Adrenal gland (tissue), 9 donors: ENCODE measurements at regions not wholly inside any gene's neighbourhood (a gene's known extent, or its start where the extent isn't known, plus 50 kb on each side); places are given as distances from the start of the nearest gene placed in this dataset.

Experiments used
- DNase-seq, 7 donors: peaks; one replicate each; pipeline ENCODE4 v3.0.0-alpha.2; 2019 to 2020
- H3K27ac ChIP-seq, 5 donors: fragments of 200-600 bp; sonication (generic) in 4 of 5; 1 replicate in 3 of 5; 2 replicates in 2 of 5; pipeline versions ENCODE4 v1.5.1 to v1.8.0; 2016 to 2020; ENCODE audit warnings: mild to moderate bottlenecking in 1 of 5
- H3K27me3 ChIP-seq: fragments of 200-600 bp; 2 replicates; pipeline ENCODE4 v1.8.0; 2021
- H3K36me3 ChIP-seq, 2 donors: fragments of 200-600 bp; replicated peaks in 1 of 2; 1 replicate in 1 of 2; 2 replicates in 1 of 2; pipeline versions ENCODE4 v1.5.1 to v1.8.0; 2018 to 2022
- H3K4me1 ChIP-seq, 2 donors: fragments of 200-600 bp; replicated peaks in 1 of 2; 1 replicate in 1 of 2; 2 replicates in 1 of 2; pipeline versions ENCODE4 v1.5.1 to v1.8.0; 2018 to 2021
- H3K4me3 ChIP-seq, 4 donors: fragments of 200-600 bp; sonication (generic) in 3 of 4; one replicate each; pipeline ENCODE4 v1.5.1; 2016 to 2018
- H3K9me3 ChIP-seq, 3 donors: fragments of 200-600 bp; sonication (generic) in 1 of 3; replicated peaks in 1 of 3; 1 replicate in 2 of 3; 2 replicates in 1 of 3; pipeline versions ENCODE4 v1.5.1 to v1.8.0; 2016 to 2021
- CTCF ChIP-seq, 6 experiments: fragments of 450-650 bp in 4 of 6; fragments of 200-600 bp in 2 of 6; sonication (generic) in 1 of 6; IDR thresholded peaks; 1 replicate in 5 of 6; 2 replicates in 1 of 6; pipeline versions ENCODE4 v1.5.1 to v1.8.0; 2016 to 2021; ENCODE audit warnings: antibody characterized with exemption in 6 of 6, mild to moderate bottlenecking in 2 of 6, moderate library complexity in 1 of 6
- POLR2A ChIP-seq, 2 donors: fragments of 450-650 bp; IDR thresholded peaks; one replicate each; pipeline ENCODE4 v1.6.1; 2017; ENCODE audit warnings: antibody characterized with exemption in 2 of 2, mild to moderate bottlenecking in 2 of 2, moderate library complexity in 1 of 2
- WGBS, 4 donors: extraction: QIAGEN DNeasy Blood & Tissue Kit in 2 of 4; methylation state at CpG; one replicate each; pipeline versions ENCODE4 v1.1.5 to v1.1.7; 2013 to 2017; 5-methylcytosine and 5-hydroxymethylcytosine counted together
- intact Hi-C, 2 donors: fragments of 100-400 bp; cut with DNase I; formaldehyde crosslinking; loops; one replicate each; pipeline versions ENCODE4 v1.14.1 to v1.15.0; 2022 to 2023
- donor health status: healthy with polysubstance abuse.
- donor health status: Bipolar disorder and iron deficiency.
- donor health status: DM: yes; HTN: yes; CAD: no.
- donor health status: DM: no; HTN: no; CAD: no.
- donor health status: DM: no; HTN: no; CAD: no.

DNA sequence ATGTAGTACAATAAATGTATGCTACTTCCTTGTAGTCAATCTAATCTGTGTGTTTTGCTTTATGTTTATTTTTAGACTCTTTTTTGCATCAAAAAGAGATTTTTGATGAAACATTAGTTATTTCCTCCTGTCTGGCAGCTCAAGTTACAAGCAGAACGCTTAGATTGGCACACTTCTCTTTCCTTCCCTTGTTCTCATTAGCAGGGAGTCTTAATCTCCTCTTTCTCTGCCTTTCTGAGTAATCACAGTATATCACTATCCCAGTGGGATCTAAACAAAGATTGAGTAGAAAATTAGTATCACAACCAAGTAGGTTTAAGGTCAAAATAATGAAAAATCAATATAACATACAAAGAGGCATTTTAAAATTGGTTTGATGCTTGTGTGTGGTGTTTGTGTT is 1192.6 kb downstream of the C4orf33 start:
- H3K36me3 ChIP-seq = no peaks in the 10 kb centered on the region
- TF ChIP-seq CTCF (IDR thresholded peaks at IDR 0.05) (no peak), POLR2A (IDR thresholded peaks at IDR 0.05) (no peak)
- no peak for DNase-seq
- no peaks in the 10 kb centered on the region for H3K9me3 ChIP-seq
- 13 to 28% (median 22%) methylated on average over 1 of the region's 1 CpG for WGBS, 4 donors
- H3K4me3 ChIP-seq = no peak overlapping the region
- no peak overlapping the region for H3K27ac ChIP-seq
- intact Hi-C loops = no loop called here
- no peaks in the 10 kb centered on the region for H3K27me3 ChIP-seq
- no peaks in the 10 kb centered on the region for H3K4me1 ChIP-seq

- DNase-seq = no peak
- intact Hi-C loops = no loop called here
- TF ChIP-seq CTCF (IDR thresholded peaks at IDR 0.05) (no peak), POLR2A (IDR thresholded peaks at IDR 0.05) (no peak)
- H3K36me3 ChIP-seq = no peaks in the 10 kb centered on the region
- H3K4me1 ChIP-seq = no peaks in the 10 kb centered on the region
- H3K4me3 ChIP-seq = no peak overlapping the region
- H3K27ac ChIP-seq = no peak overlapping the region
- H3K27me3 ChIP-seq = no peaks in the 10 kb centered on the region
- no peaks in the 10 kb centered on the region for H3K9me3 ChIP-seq
Measured at GRCh38 chr4:130293692-130294091, 1197.7 kb downstream of the C4orf33 start.

DNA sequence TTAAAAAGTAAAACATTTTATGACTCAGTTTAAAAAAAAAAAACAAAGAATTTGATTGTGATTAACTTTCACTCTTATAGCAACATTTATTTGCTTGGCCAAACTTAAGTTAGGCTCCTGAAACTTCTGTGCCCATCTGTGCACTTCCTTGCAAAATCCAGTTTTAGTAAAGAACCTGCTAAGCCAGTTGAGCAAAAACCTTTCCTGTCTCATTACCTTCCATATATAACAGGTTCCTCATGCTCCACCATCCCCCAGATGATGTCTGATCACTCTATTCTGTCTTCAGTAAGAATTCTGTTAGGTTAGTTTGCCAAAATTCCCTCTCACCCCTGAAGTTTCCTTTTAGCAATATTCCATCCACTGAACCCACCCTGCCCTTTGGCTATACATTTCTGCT is 1200.5 kb downstream of the C4orf33 start:
- DNase-seq = no peak
- intact Hi-C loops = no loop called here

GRCh38 chr4:130306566-130306965 is 1210.6 kb downstream of the C4orf33 start:
- intact Hi-C loops = no loop called here
- Histone ChIP-seq H3K27me3 (no peaks in the 10 kb centered on the region), H3K36me3 (no peaks in the 10 kb centered on the region), H3K9me3 (no peaks in the 10 kb centered on the region), H3K4me1 (no peaks in the 10 kb centered on the region), H3K4me3 (no peak overlapping the region), H3K27ac (no peak overlapping the region)
- no peak for DNase-seq
- 45 to 69% (median 55%) methylated on average over 2 of the region's 2 CpGs for WGBS, 4 donors
- TF ChIP-seq CTCF (IDR thresholded peaks at IDR 0.05) (no peak), POLR2A (IDR thresholded peaks at IDR 0.05) (no peak)

More for the DNA sequence above, 1200.5 kb downstream of the C4orf33 start:
- H3K4me3 ChIP-seq = no peak overlapping the region
- H3K4me1 ChIP-seq = no peaks in the 10 kb centered on the region
- no peaks in the 10 kb centered on the region for H3K9me3 ChIP-seq
- H3K27me3 ChIP-seq = no peaks in the 10 kb centered on the region
- H3K36me3 ChIP-seq = no peaks in the 10 kb centered on the region
- no peak overlapping the region for H3K27ac ChIP-seq
- TF ChIP-seq CTCF (IDR thresholded peaks at IDR 0.05) (no peak), POLR2A (IDR thresholded peaks at IDR 0.05) (no peak)
